ENCODE measurements at regions not wholly inside any gene's neighbourhood (a gene's known extent, or its start where the extent isn't known, plus 50 kb on each side); places are given as distances from the start of the nearest gene placed in this dataset.

DNA sequence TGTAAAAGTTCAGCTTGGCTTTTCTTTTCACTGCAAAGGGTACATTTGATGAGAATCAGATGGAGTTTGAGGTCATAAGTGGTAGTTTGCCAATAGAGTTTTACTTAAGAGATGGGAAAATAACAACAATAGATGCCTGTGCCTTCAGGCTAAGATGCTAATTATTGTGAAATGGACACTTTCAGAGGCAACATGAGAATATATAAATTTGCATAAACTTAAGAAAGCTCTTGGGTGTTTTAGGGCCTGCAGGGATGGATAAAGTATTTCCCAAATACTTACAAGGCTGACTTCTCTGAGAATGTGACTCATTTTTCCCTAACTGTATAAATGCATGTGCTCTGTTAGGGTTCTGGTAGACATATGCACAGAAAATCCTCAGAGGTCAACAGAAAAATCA lies 200.3 kb upstream of the SVIL start:
- FAIRE-seq (no peak), ATAC-seq (no peak), DNase-seq (ENCODE audit: low spot score) (no peak)
- Histone ChIP-seq H3K36me3 (replicated peaks in 1 of 2; ENCODE audit: control insufficient read depth in 1 of 2, insufficient read depth in 2 of 2, low read length in 2 of 2) (no peaks in the 10 kb centered on the region), H3K4me3 (replicated peaks in 1 of 3; ENCODE audit: insufficient read depth in 1 of 3, low read depth in 2 of 3, low read length in 3 of 3) (no peak overlapping the region), H3K4me2 (ENCODE audit: low read depth, low read length) (no peak overlapping the region), H3K9me3 (ENCODE audit: low read length) (no peaks in the 10 kb centered on the region), H3K9ac (ENCODE audit: insufficient read depth, low read depth, low read length) (no peak overlapping the region), H2AFZ (ENCODE audit: low read length) (no peak overlapping the region), H4K20me1 (ENCODE audit: insufficient read depth, low read length) (no peaks in the 10 kb centered on the region), H3K27me3 (ENCODE audit: control insufficient read depth in 1 of 2, insufficient read depth in 2 of 2, low read length in 2 of 2) (no peaks in the 10 kb centered on the region; a peak in 2 of 5 replicates), H3K4me1 (ENCODE audit: insufficient read depth, low read length) (peaks cover 22% of the 10 kb centered on the region), H3K79me2 (ENCODE audit: insufficient read depth, low read length) (no peaks in the 10 kb centered on the region), H3K27ac (ENCODE audit: extremely low read length, insufficient read depth, low read length) (no peak overlapping the region)
- in situ Hi-C loops (cut with HindIII; ENCODE audit: extremely low pct_ligation_motif_present, low pct_unique_long_range_greater_than_20kb) (no loop called here), intact Hi-C loops (cut with micrococcal nuclease; ENCODE audit: unreplicated experiment) (no loop called here)
- CTCF ChIA-PET (ENCODE audit: low intra/inter-chr PET ratio, low total read pairs) = no interaction called here
- POLR2A ChIA-PET = no interaction called here
- no TSS peak for BruUV-seq (replicated peaks)
- TF ChIP-seq FLYWCH1 (CRISPR knock-in tag; IDR thresholded peaks at IDR 0.05) = no peak
- TF ChIP-seq, protein P1, sequence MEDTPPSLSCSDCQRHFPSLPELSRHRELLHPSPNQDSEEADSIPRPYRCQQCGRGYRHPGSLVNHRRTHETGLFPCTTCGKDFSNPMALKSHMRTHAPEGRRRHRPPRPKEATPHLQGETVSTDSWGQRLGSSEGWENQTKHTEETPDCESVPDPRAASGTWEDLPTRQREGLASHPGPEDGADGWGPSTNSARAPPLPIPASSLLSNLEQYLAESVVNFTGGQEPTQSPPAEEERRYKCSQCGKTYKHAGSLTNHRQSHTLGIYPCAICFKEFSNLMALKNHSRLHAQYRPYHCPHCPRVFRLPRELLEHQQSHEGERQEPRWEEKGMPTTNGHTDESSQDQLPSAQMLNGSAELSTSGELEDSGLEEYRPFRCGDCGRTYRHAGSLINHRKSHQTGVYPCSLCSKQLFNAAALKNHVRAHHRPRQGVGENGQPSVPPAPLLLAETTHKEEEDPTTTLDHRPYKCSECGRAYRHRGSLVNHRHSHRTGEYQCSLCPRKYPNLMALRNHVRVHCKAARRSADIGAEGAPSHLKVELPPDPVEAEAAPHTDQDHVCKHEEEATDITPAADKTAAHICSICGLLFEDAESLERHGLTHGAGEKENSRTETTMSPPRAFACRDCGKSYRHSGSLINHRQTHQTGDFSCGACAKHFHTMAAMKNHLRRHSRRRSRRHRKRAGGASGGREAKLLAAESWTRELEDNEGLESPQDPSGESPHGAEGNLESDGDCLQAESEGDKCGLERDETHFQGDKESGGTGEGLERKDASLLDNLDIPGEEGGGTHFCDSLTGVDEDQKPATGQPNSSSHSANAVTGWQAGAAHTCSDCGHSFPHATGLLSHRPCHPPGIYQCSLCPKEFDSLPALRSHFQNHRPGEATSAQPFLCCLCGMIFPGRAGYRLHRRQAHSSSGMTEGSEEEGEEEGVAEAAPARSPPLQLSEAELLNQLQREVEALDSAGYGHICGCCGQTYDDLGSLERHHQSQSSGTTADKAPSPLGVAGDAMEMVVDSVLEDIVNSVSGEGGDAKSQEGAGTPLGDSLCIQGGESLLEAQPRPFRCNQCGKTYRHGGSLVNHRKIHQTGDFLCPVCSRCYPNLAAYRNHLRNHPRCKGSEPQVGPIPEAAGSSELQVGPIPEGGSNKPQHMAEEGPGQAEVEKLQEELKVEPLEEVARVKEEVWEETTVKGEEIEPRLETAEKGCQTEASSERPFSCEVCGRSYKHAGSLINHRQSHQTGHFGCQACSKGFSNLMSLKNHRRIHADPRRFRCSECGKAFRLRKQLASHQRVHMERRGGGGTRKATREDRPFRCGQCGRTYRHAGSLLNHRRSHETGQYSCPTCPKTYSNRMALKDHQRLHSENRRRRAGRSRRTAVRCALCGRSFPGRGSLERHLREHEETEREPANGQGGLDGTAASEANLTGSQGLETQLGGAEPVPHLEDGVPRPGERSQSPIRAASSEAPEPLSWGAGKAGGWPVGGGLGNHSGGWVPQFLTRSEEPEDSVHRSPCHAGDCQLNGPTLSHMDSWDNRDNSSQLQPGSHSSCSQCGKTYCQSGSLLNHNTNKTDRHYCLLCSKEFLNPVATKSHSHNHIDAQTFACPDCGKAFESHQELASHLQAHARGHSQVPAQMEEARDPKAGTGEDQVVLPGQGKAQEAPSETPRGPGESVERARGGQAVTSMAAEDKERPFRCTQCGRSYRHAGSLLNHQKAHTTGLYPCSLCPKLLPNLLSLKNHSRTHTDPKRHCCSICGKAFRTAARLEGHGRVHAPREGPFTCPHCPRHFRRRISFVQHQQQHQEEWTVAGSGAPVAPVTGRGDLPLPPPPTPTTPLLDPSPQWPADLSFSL (CRISPR knock-in tag; IDR thresholded peaks at IDR 0.05) = no peak
- TF ChIP-seq ATF7 (IDR thresholded peaks at IDR 0.05) = no peak
- TF ChIP-seq ATF7 (CRISPR knock-in tag; IDR thresholded peaks at IDR 0.05) = no peak
- no peak for TF ChIP-seq SRSF9 (IDR thresholded peaks at IDR 0.05; ENCODE audit: borderline replicate concordance, insufficient read depth, low read depth, low read length, poor library complexity, severe bottlenecking)
- no peak for TF ChIP-seq EEA1 (CRISPR knock-in tag; IDR thresholded peaks at IDR 0.05; ENCODE audit: borderline replicate concordance)
- TF ChIP-seq ZNF383 (CRISPR knock-in tag; IDR thresholded peaks at IDR 0.05; ENCODE audit: borderline replicate concordance) = no peak
- no peak for TF ChIP-seq IKZF1 (IDR thresholded peaks at IDR 0.05)
- no peak for TF ChIP-seq ZNF619 (CRISPR knock-in tag; IDR thresholded peaks at IDR 0.05)
- TF ChIP-seq RCOR2 (CRISPR knock-in tag; IDR thresholded peaks at IDR 0.05) = no peak
- TF ChIP-seq, protein P2, sequence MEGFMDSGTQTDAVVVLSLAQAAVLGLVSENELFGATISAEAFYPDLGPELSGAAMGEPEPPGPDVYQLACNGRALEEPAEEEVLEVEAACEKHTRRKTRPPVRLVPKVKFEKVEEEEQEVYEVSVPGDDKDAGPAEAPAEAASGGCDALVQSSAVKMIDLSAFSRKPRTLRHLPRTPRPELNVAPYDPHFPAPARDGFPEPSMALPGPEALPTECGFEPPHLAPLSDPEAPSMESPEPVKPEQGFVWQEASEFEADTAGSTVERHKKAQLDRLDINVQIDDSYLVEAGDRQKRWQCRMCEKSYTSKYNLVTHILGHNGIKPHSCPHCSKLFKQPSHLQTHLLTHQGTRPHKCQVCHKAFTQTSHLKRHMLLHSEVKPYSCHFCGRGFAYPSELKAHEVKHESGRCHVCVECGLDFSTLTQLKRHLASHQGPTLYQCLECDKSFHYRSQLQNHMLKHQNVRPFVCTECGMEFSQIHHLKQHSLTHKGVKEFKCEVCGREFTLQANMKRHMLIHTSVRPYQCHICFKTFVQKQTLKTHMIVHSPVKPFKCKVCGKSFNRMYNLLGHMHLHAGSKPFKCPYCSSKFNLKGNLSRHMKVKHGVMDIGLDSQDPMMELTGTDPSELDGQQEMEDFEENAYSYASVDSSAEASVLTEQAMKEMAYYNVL (CRISPR knock-in tag; IDR thresholded peaks at IDR 0.05; ENCODE audit: borderline replicate concordance) = no peak
- no peak for TF ChIP-seq ZC3H13 (CRISPR knock-in tag; IDR thresholded peaks at IDR 0.05)
- no peak for TF ChIP-seq TMF1 (CRISPR knock-in tag; IDR thresholded peaks at IDR 0.05; ENCODE audit: low read depth)
- TF ChIP-seq, protein P3, sequence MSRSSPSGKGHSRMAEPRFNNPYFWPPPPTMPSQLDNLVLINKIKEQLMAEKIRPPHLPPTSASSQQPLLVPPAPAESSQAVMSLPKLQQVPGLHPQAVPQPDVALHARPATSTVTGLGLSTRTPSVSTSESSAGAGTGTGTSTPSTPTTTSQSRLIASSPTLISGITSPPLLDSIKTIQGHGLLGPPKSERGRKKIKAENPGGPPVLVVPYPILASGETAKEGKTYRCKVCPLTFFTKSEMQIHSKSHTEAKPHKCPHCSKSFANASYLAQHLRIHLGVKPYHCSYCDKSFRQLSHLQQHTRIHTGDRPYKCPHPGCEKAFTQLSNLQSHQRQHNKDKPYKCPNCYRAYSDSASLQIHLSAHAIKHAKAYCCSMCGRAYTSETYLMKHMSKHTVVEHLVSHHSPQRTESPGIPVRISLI (CRISPR knock-in tag; IDR thresholded peaks at IDR 0.05; ENCODE audit: borderline replicate concordance) = no peak
- TF ChIP-seq ZNF567 (CRISPR knock-in tag; IDR thresholded peaks at IDR 0.05; ENCODE audit: borderline replicate concordance) = no peak
- no peak for TF ChIP-seq DNMT1 (CRISPR knock-in tag; IDR thresholded peaks at IDR 0.05)
- no peak for TF ChIP-seq ZBTB42 (CRISPR knock-in tag; IDR thresholded peaks at IDR 0.05)
- TF ChIP-seq HOXA5 (CRISPR knock-in tag; IDR thresholded peaks at IDR 0.05) = no peak
- no peak for TF ChIP-seq PHF5A (CRISPR knock-in tag; IDR thresholded peaks at IDR 0.05; ENCODE audit: low read depth, unreplicated experiment)
